Trophoblast cell (in vitro differentiated cells and primary cell): ENCODE measurements at regions not wholly inside any gene's neighbourhood (a gene's known extent, or its start where the extent isn't known, plus 50 kb on each side); places are given as distances from the start of the nearest gene placed in this dataset.

Experiments
- DNase-seq, 2 donors: peaks; one replicate each; pipeline ENCODE4 v3.0.0-alpha.2; 2016
- H2AFZ ChIP-seq: 2 replicates; pipeline ENCODE4 v1.6.1; 2013; ENCODE audit warnings: low read length, moderate library complexity, mild to moderate bottlenecking; ENCODE audit not compliant: insufficient read depth, poor library complexity
- H2AK5ac ChIP-seq: 2 replicates; pipeline ENCODE4 v1.6.1; 2013; ENCODE audit warnings: mild to moderate bottlenecking, low read length
- H2BK120ac ChIP-seq: 2 replicates; pipeline ENCODE4 v1.6.1; 2013; ENCODE audit warnings: low read length, mild to moderate bottlenecking, moderate library complexity; ENCODE audit not compliant: insufficient read depth, poor library complexity
- H2BK12ac ChIP-seq: 2 replicates; pipeline ENCODE4 v1.6.1; 2013; ENCODE audit warnings: mild to moderate bottlenecking, low read length, moderate library complexity
- H2BK5ac ChIP-seq: 2 replicates; pipeline ENCODE4 v1.6.1; 2013; ENCODE audit warnings: low read length, low read depth, moderate library complexity, mild to moderate bottlenecking; ENCODE audit not compliant: poor library complexity
- H3K14ac ChIP-seq: 2 replicates; pipeline ENCODE4 v1.6.1; 2013; ENCODE audit warnings: mild to moderate bottlenecking, low read length
- H3K18ac ChIP-seq: 2 replicates; pipeline ENCODE4 v1.6.1; 2013; ENCODE audit warnings: mild to moderate bottlenecking, low read length
- H3K23ac ChIP-seq: 2 replicates; pipeline ENCODE4 v1.6.1; 2013; ENCODE audit warnings: low read length
- H3K27ac ChIP-seq: 2 replicates; pipeline ENCODE4 v1.5.1; 2013; ENCODE audit warnings: low read depth, mild to moderate bottlenecking, inconsistent platforms, low read length, moderate library complexity
- H3K27me3 ChIP-seq: 2 replicates; pipeline ENCODE4 v1.6.1; 2013; ENCODE audit warnings: inconsistent platforms, mild to moderate bottlenecking, low read length, moderate library complexity; ENCODE audit not compliant: insufficient read depth
- H3K36me3 ChIP-seq, 2 experiments: 1 replicate in 1 of 2; 2 replicates in 1 of 2; pipeline ENCODE4 v1.6.1; 2013; ENCODE audit warnings: low read length in 2 of 2, mild to moderate bottlenecking in 2 of 2, moderate library complexity in 1 of 2; ENCODE audit not compliant: insufficient read depth in 2 of 2, control insufficient read depth in 1 of 2
- H3K4ac ChIP-seq: 2 replicates; pipeline ENCODE4 v1.6.1; 2013; ENCODE audit warnings: low read depth, mild to moderate bottlenecking, low read length, moderate library complexity
- H3K4me1 ChIP-seq, 2 experiments: 1 replicate in 1 of 2; 2 replicates in 1 of 2; pipeline ENCODE4 v1.6.1; 2013; ENCODE audit warnings: low read length in 2 of 2, mild to moderate bottlenecking in 2 of 2, moderate library complexity in 1 of 2; ENCODE audit not compliant: insufficient read depth in 2 of 2, control insufficient read depth in 1 of 2
- H3K4me2 ChIP-seq: 2 replicates; pipeline ENCODE4 v1.6.1; 2013; ENCODE audit warnings: inconsistent platforms, mild to moderate bottlenecking, low read length, moderate library complexity
- H3K4me3 ChIP-seq: 2 replicates; pipeline ENCODE4 v1.5.1; 2013; ENCODE audit warnings: mild to moderate bottlenecking, low read depth, low read length, inconsistent platforms
- H3K79me1 ChIP-seq: one replicate; pipeline ENCODE4 v1.6.1; 2013; ENCODE audit warnings: low read length
- H3K79me2 ChIP-seq: 2 replicates; pipeline ENCODE4 v1.6.1; 2013; ENCODE audit warnings: low read length, mild to moderate bottlenecking; ENCODE audit not compliant: control insufficient read depth, insufficient read depth, poor library complexity
- H3K9ac ChIP-seq: 2 replicates; pipeline ENCODE4 v1.6.1; 2013; ENCODE audit warnings: mild to moderate bottlenecking, low read length
- H3K9me3 ChIP-seq: 2 replicates; pipeline ENCODE4 v1.6.1; 2013; ENCODE audit warnings: low read depth, mild to moderate bottlenecking, control low read depth, inconsistent platforms, low read length; ENCODE audit not compliant: insufficient read depth
- H4K12ac ChIP-seq: 2 replicates; pipeline ENCODE4 v1.6.1; 2013; ENCODE audit warnings: low read depth, mild to moderate bottlenecking, low read length, moderate library complexity
- H4K8ac ChIP-seq: 2 replicates; pipeline ENCODE4 v1.6.1; 2013; ENCODE audit warnings: low read depth, mild to moderate bottlenecking, low read length, moderate library complexity
- H4K91ac ChIP-seq: one replicate; pipeline ENCODE4 v1.6.1; 2013; ENCODE audit warnings: low read depth, mild to moderate bottlenecking, low read length, moderate library complexity
- WGBS: extraction: QIAGEN DNeasy Blood & Tissue Kit; methylation state at CpG from one replicate; pipeline ENCODE4 v1.1.7; 2013; ENCODE audit warnings: missing lambda C conversion rate; ENCODE audit not compliant: insufficient read length, insufficient coverage; ENCODE audit errors: extremely low coverage; 5-methylcytosine and 5-hydroxymethylcytosine counted together

- no peak overlapping the region for H3K4ac ChIP-seq
- H4K91ac ChIP-seq = no peak overlapping the region
- no peak overlapping the region for H3K18ac ChIP-seq
- no peak overlapping the region for H2BK12ac ChIP-seq
- no CpG with 5 or more reads among the region's 1 CpG for WGBS
- H3K14ac ChIP-seq = no peak overlapping the region
- H3K4me2 ChIP-seq = no peak overlapping the region
- DNase-seq = no peak
- no peaks in the 10 kb centered on the region for H3K9me3 ChIP-seq
- no peaks in the 10 kb centered on the region for H3K36me3 ChIP-seq
- no peak overlapping the region for H3K23ac ChIP-seq
- no peaks in the 10 kb centered on the region for H3K79me2 ChIP-seq
- H3K27me3 ChIP-seq = no peaks in the 10 kb centered on the region
- H2BK5ac ChIP-seq = no peak overlapping the region
- H3K4me1 ChIP-seq = no peaks in the 10 kb centered on the region
- no peak overlapping the region for H2AFZ ChIP-seq
- H3K4me3 ChIP-seq = no peak overlapping the region
- no peaks in the 10 kb centered on the region for H3K79me1 ChIP-seq
- no peak overlapping the region for H3K9ac ChIP-seq
- H4K12ac ChIP-seq = no peak overlapping the region
- H2BK120ac ChIP-seq = no peak overlapping the region
- no peak overlapping the region for H2AK5ac ChIP-seq
- no peak overlapping the region for H4K8ac ChIP-seq
- H3K27ac ChIP-seq = no peak overlapping the region
These were observed 292.1 kb upstream of the PMFBP1 start for GRCh38 chr16:72464052-72464451.

- no CpG with 5 or more reads among the region's 2 CpGs for WGBS
- H3K9ac ChIP-seq = no peak overlapping the region
- no peak overlapping the region for H3K14ac ChIP-seq
- peaks cover 0 to 3% of the 10 kb centered on the region in 2 experiments for H3K36me3 ChIP-seq
- H2BK120ac ChIP-seq = no peak overlapping the region
- H2AK5ac ChIP-seq = no peak overlapping the region
- no peak overlapping the region for H3K4ac ChIP-seq
- no peak overlapping the region for H4K8ac ChIP-seq
- H3K79me1 ChIP-seq = no peaks in the 10 kb centered on the region
- no peak overlapping the region for H3K4me2 ChIP-seq
- H3K4me3 ChIP-seq = no peak overlapping the region
- H3K4me1 ChIP-seq = no peaks in the 10 kb centered on the region
- H2BK5ac ChIP-seq = no peak overlapping the region
- no peaks in the 10 kb centered on the region for H3K27me3 ChIP-seq
- no peaks in the 10 kb centered on the region for H3K79me2 ChIP-seq
- H4K91ac ChIP-seq = no peak overlapping the region
- no peak overlapping the region for H2AFZ ChIP-seq
- H3K9me3 ChIP-seq = peaks cover 3% of the 10 kb centered on the region
- H3K27ac ChIP-seq = no peak overlapping the region
- no peak overlapping the region for H3K23ac ChIP-seq
- no peak overlapping the region for H2BK12ac ChIP-seq
- H4K12ac ChIP-seq = no peak overlapping the region
- H3K18ac ChIP-seq = no peak overlapping the region
- DNase-seq = no peak
These were observed 286.1 kb upstream of the PMFBP1 start for GRCh38 chr16:72458035-72458434.

GRCh38 chr16:72457243-72457940, 285.4 kb upstream of the PMFBP1 start:
- Histone ChIP-seq H4K91ac (no peak overlapping the region), H3K36me3 (peaks cover 0 to 3% of the 10 kb centered on the region in 2 experiments), H2BK12ac (no peak overlapping the region), H3K79me1 (no peaks in the 10 kb centered on the region), H3K4me3 (no peak overlapping the region), H2BK120ac (no peak overlapping the region), H4K12ac (no peak overlapping the region), H3K4me1 (no peaks in the 10 kb centered on the region), H3K9ac (no peak overlapping the region), H3K27me3 (no peaks in the 10 kb centered on the region), H2AK5ac (no peak overlapping the region), H3K4me2 (no peak overlapping the region), H2AFZ (no peak overlapping the region), H4K8ac (no peak overlapping the region), H3K4ac (no peak overlapping the region), H3K14ac (no peak overlapping the region), H3K18ac (no peak overlapping the region), H2BK5ac (no peak overlapping the region), H3K23ac (no peak overlapping the region), H3K9me3 (peaks cover 3% of the 10 kb centered on the region), H3K27ac (no peak overlapping the region), H3K79me2 (no peaks in the 10 kb centered on the region)
- no CpG with 5 or more reads among the region's 4 CpGs for WGBS
- DNase-seq = no peak

GRCh38 chr16:72455743-72456659, 284.0 kb upstream of the PMFBP1 start:
- no CpG with 5 or more reads among the region's 2 CpGs for WGBS
- H3K79me2 ChIP-seq = no peaks in the 10 kb centered on the region

More at GRCh38 chr16:72455743-72456659, 284.0 kb upstream of the PMFBP1 start:
- Histone ChIP-seq H3K4ac (no peak overlapping the region), H3K4me3 (no peak overlapping the region), H2AFZ (no peak overlapping the region), H3K18ac (no peak overlapping the region), H4K91ac (no peak overlapping the region), H3K79me1 (no peaks in the 10 kb centered on the region), H2AK5ac (no peak overlapping the region), H3K14ac (no peak overlapping the region), H3K9me3 (peaks cover 3% of the 10 kb centered on the region), H3K27ac (no peak overlapping the region), H3K36me3 (peaks cover 0 to 3% of the 10 kb centered on the region in 2 experiments), H3K23ac (no peak overlapping the region), H3K27me3 (no peaks in the 10 kb centered on the region), H4K8ac (no peak overlapping the region), H2BK120ac (no peak overlapping the region), H4K12ac (no peak overlapping the region), H2BK12ac (no peak overlapping the region), H3K9ac (no peak overlapping the region), H3K4me2 (no peak overlapping the region), H2BK5ac (no peak overlapping the region), H3K4me1 (no peaks in the 10 kb centered on the region)
- no peak for DNase-seq
